ENCODE measurements at regions not wholly inside any gene's neighbourhood (a gene's known extent, or its start where the extent isn't known, plus 50 kb on each side); places are given as distances from the start of the nearest gene placed in this dataset.

GRCh38 chr10:9860045-9860444 lies 1157.6 kb upstream of the CELF2 start:
- TF ChIP-seq ZNF274 (IDR thresholded peaks at IDR 0.05; ENCODE audit: low read depth, low read length) (no peak), YY1 (IDR thresholded peaks at IDR 0.05; ENCODE audit: insufficient read depth, insufficient read length) (no peak)
